CD4-positive, alpha-beta T cell (primary cell): ENCODE measurements at regions not wholly inside any gene's neighbourhood (a gene's known extent, or its start where the extent isn't known, plus 50 kb on each side); places are given as distances from the start of the nearest gene placed in this dataset.

ENCODE experiments used
- ATAC-seq: fragments of 200-7000 bp; cut with Tn5 transposase; one replicate; pipeline ENCODE4 v1.10.0; 2022; ENCODE audit warnings: mild to moderate bottlenecking; ENCODE audit not compliant: poor library complexity
- CTCF ChIA-PET: fragments of 350-600 bp; sonication (Branson Sonifier 250); formaldehyde crosslinking; loops from one replicate; lab custom pipeline; 2021; ENCODE audit warnings: antibody characterized with exemption, inconsistent platforms; lab: Charles Lee
- POLR2A ChIA-PET: fragments of 350-600 bp; sonication (Branson Sonifier 250); formaldehyde crosslinking; loops from one replicate; lab custom pipeline; 2021; ENCODE audit warnings: antibody characterized with exemption, inconsistent platforms; lab: Charles Lee
- DNase-seq, 14 experiments: peaks; one replicate each; pipeline ENCODE4 v3.0.0-alpha.2; 2013 to 2020; ENCODE audit warnings: mixed read lengths in 2 of 14
- H3K27ac ChIP-seq, 2 donors: one replicate each; pipeline versions ENCODE4 v1.5.1 to v1.7.0; 2013; ENCODE audit warnings: low read length in 2 of 2, low read depth in 1 of 2, mild to moderate bottlenecking in 1 of 2
- H3K27me3 ChIP-seq, 2 experiments: 1 replicate in 1 of 2; 2 replicates in 1 of 2; pipeline versions ENCODE4 v1.6.1 to v1.7.0; 2013; ENCODE audit warnings: low read length in 2 of 2, control low read depth in 1 of 2, mild to moderate bottlenecking in 1 of 2, moderate library complexity in 1 of 2; ENCODE audit not compliant: insufficient read depth in 2 of 2, control insufficient read depth in 1 of 2
- H3K36me3 ChIP-seq: one replicate; pipeline ENCODE4 v1.6.1; 2013; ENCODE audit warnings: low read length, control low read depth; ENCODE audit not compliant: insufficient read depth
- H3K4me1 ChIP-seq: one replicate; pipeline ENCODE4 v1.6.1; 2013; ENCODE audit warnings: low read length, control low read depth; ENCODE audit not compliant: insufficient read depth
- H3K4me3 ChIP-seq: one replicate; pipeline ENCODE4 v1.5.1; 2013; ENCODE audit warnings: mild to moderate bottlenecking, low read length, moderate library complexity
- H3K9me3 ChIP-seq, 2 experiments: 1 replicate in 1 of 2; 2 replicates in 1 of 2; pipeline versions ENCODE4 v1.6.1 to v1.7.0; 2013; ENCODE audit warnings: low read length in 2 of 2, mild to moderate bottlenecking in 2 of 2, control low read depth in 1 of 2, moderate library complexity in 1 of 2; ENCODE audit not compliant: control insufficient read depth in 1 of 2, insufficient read depth in 1 of 2
- H3K27ac Mint-ChIP-seq: one replicate; pipeline ENCODE4 v1.8.0; 2020; ENCODE audit warnings: mixed read lengths
- H3K27me3 Mint-ChIP-seq: one replicate; pipeline ENCODE4 v1.8.0; 2021; ENCODE audit warnings: mixed read lengths
- H3K36me3 Mint-ChIP-seq: one replicate; pipeline ENCODE4 v1.8.0; 2021; ENCODE audit warnings: low read depth, mixed read lengths
- H3K4me1 Mint-ChIP-seq: one replicate; pipeline ENCODE4 v1.8.0; 2021; ENCODE audit warnings: low read depth, mixed read lengths
- H3K4me3 Mint-ChIP-seq: one replicate; pipeline ENCODE4 v1.8.0; 2020; ENCODE audit warnings: mild to moderate bottlenecking, mixed read lengths
- H3K9me3 Mint-ChIP-seq: one replicate; pipeline ENCODE4 v1.8.0; 2020; ENCODE audit warnings: mixed read lengths
- intact Hi-C, 2 experiments: fragments of 100-400 bp; cut with DNase I in 1 of 2; cut with micrococcal nuclease in 1 of 2; formaldehyde crosslinking; loops; one replicate each; pipeline versions ENCODE4 v1.15.1 to v1.9.0; 2023 to 2025; cut with DNase I, micrococcal nuclease
- TF ChIP-seq, protein P1 (sequence below): fragments of 200-600 bp; IDR thresholded peaks from one replicate; pipeline ENCODE4 v1.8.0; 2022; ENCODE audit warnings: antibody characterized with exemption, mild to moderate bottlenecking

DNA sequence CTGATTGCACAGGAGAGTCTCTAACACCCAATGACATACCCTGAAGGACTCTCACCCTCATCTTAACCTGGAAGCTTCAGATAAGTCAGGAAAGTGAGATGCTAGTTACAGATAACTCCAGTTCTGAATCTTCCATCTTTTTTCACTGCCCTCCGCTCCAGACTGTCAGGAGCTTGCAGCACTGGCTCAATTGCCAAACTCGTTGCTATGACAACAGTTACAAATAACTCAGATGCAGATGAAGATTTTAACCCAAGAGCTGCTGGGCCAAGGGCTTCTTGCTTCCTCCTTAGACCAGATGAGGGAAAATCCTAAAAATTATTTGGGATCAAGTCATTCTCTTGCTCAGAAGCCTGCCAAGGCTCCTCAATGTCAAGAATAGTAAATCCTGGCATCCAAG is 109.1 kb upstream of the HUWE1 start:
- Histone ChIP-seq H3K4me1 (no peaks in the 10 kb centered on the region), H3K27ac (no peak overlapping the region), H3K9me3 (no peaks in the 10 kb centered on the region), H3K4me3 (no peak overlapping the region), H3K27me3 (no peaks in the 10 kb centered on the region), H3K36me3 (no peaks in the 10 kb centered on the region)
- H3K9me3 Mint-ChIP-seq: no peaks in the 10 kb centered on the region
- no peak overlapping the region for H3K27ac Mint-ChIP-seq
- CTCF ChIA-PET: no interaction called here
- TF ChIP-seq, protein P1, sequence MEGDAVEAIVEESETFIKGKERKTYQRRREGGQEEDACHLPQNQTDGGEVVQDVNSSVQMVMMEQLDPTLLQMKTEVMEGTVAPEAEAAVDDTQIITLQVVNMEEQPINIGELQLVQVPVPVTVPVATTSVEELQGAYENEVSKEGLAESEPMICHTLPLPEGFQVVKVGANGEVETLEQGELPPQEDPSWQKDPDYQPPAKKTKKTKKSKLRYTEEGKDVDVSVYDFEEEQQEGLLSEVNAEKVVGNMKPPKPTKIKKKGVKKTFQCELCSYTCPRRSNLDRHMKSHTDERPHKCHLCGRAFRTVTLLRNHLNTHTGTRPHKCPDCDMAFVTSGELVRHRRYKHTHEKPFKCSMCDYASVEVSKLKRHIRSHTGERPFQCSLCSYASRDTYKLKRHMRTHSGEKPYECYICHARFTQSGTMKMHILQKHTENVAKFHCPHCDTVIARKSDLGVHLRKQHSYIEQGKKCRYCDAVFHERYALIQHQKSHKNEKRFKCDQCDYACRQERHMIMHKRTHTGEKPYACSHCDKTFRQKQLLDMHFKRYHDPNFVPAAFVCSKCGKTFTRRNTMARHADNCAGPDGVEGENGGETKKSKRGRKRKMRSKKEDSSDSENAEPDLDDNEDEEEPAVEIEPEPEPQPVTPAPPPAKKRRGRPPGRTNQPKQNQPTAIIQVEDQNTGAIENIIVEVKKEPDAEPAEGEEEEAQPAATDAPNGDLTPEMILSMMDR: no peak
- intact Hi-C loops: no loop called here
- ATAC-seq (no peak), DNase-seq (no peak)
- no peaks in the 10 kb centered on the region for H3K4me1 Mint-ChIP-seq
- POLR2A ChIA-PET: no interaction called here
- H3K4me3 Mint-ChIP-seq: no peak overlapping the region
- no peaks in the 10 kb centered on the region for H3K36me3 Mint-ChIP-seq
- H3K27me3 Mint-ChIP-seq: no peaks in the 10 kb centered on the region

DNA sequence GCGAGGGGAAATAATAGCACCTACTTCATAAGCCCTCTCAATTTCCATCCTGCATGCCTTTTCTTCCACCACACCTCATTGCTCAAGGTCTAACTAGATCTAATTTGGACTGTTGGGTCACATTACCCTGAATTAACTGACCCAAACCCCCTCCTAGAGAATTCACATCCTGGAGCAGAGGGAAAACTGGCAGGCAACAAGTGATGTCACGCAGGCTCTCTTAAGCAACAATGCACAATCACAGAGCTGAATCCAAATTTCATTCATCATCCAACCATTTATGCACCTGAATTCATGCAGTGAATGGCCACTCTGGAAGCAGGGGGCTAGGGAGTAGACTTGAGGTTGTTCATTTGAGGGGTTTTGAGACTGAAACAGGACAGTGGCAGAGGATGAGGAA is 107.7 kb upstream of the HUWE1 start:
- no peak overlapping the region for H3K27ac ChIP-seq
- no peaks in the 10 kb centered on the region for H3K36me3 ChIP-seq
- Mint-ChIP-seq H3K27ac (no peak overlapping the region), H3K9me3 (no peaks in the 10 kb centered on the region), H3K4me3 (no peak overlapping the region), H3K4me1 (no peaks in the 10 kb centered on the region), H3K36me3 (no peaks in the 10 kb centered on the region), H3K27me3 (no peaks in the 10 kb centered on the region)
- ATAC-seq (no peak), DNase-seq (no peak)
- H3K9me3 ChIP-seq: no peaks in the 10 kb centered on the region
- H3K4me3 ChIP-seq: no peak overlapping the region
- no peaks in the 10 kb centered on the region for H3K27me3 ChIP-seq
- ChIA-PET CTCF (no interaction called here), POLR2A (no interaction called here)
- TF ChIP-seq, protein P1: no peak
- intact Hi-C loops: no loop called here
- no peaks in the 10 kb centered on the region for H3K4me1 ChIP-seq

DNA sequence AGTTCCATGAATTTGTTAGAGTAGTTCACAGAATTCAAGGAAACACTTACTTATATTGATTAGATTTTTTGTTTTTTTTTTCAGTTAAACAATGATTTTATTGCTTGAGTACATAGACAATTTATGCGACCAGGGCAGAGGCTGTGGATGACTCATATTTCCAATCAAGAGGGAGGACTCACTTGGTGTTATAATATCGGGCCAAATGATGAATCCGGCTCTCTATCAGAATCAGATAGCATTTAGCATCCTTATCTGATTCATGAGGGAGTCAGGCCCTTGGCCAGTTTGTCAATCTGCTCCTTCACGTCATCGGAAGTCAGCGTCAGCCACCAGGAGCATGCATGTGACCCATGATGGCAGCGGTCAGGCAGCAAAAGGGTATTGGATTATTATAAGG is 82.3 kb upstream of the HUWE1 start:
- no peaks in the 10 kb centered on the region for H3K4me1 Mint-ChIP-seq
- H3K27me3 ChIP-seq: no peaks in the 10 kb centered on the region
- H3K9me3 ChIP-seq: no peaks in the 10 kb centered on the region
- DNase-seq (no peak), ATAC-seq (no peak)
- no peaks in the 10 kb centered on the region for H3K9me3 Mint-ChIP-seq
- intact Hi-C loops: no loop called here
- H3K4me3 ChIP-seq: no peak overlapping the region
- H3K27ac ChIP-seq: no peak overlapping the region
- no peaks in the 10 kb centered on the region for H3K27me3 Mint-ChIP-seq
- POLR2A ChIA-PET: no interaction called here
- no peaks in the 10 kb centered on the region for H3K36me3 ChIP-seq
- no peak overlapping the region for H3K27ac Mint-ChIP-seq
- no peak overlapping the region for H3K4me3 Mint-ChIP-seq
- H3K4me1 ChIP-seq: no peaks in the 10 kb centered on the region
- CTCF ChIA-PET: no interaction called here
- TF ChIP-seq, protein P1: no peak
- H3K36me3 Mint-ChIP-seq: no peaks in the 10 kb centered on the region
